Ishikawa (cell line): ENCODE measurements at regions not wholly inside any gene's neighbourhood (a gene's known extent, or its start where the extent isn't known, plus 50 kb on each side); places are given as distances from the start of the nearest gene placed in this dataset.

Experiments
- TCF12 ChIP-seq: IDR thresholded peaks from 2 replicates; pipeline ENCODE4 v1.6.1; 2012; ENCODE audit warnings: low read depth
- TF ChIP-seq, protein P1 (sequence below): IDR thresholded peaks from 2 replicates; pipeline ENCODE4 v1.6.1; 2012

DNA sequence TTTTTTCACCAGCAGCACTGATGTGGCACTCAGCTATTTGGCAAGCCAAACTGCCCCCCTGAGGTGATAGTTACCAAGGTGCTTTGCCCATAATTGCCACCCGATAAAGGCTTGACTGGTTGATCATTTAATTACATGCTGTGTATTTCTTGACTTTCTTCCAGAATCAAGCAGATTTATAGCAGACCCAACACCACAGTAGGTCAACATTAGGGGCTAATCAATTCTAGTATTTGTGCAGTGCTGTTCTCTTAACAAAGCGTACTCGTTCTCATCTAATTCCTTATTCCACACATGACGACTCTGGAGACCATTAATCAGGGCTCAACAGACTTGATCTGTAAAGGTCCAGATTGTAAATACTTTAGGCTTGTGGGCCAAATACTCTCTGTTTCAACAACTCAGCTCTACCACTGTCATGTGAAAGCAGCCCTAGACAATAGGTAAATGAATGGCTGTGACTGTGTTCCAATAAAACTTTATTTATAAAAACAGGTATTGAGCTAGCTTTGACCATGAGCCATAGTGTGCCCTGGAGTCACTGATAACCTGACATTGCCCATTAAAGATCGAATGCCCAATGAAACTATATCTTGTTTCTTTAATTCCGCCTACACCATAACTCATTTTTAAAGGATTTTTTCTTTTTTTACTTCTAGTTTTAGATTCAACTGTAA, 119.1 kb upstream of the TMC3 start:
- TF ChIP-seq TCF12, result no peak
- TF ChIP-seq, protein P1, sequence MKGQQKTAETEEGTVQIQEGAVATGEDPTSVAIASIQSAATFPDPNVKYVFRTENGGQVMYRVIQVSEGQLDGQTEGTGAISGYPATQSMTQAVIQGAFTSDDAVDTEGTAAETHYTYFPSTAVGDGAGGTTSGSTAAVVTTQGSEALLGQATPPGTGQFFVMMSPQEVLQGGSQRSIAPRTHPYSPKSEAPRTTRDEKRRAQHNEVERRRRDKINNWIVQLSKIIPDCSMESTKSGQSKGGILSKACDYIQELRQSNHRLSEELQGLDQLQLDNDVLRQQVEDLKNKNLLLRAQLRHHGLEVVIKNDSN, result no peak
